OCI-LY1 (cell line): ENCODE measurements at regions not wholly inside any gene's neighbourhood (a gene's known extent, or its start where the extent isn't known, plus 50 kb on each side); places are given as distances from the start of the nearest gene placed in this dataset.

Experiments
- CTCF ChIP-seq: fragments of 200-600 bp; sonication (generic), shearing (Covaris generic); IDR thresholded peaks from 2 replicates; pipeline ENCODE4 v1.5.1; 2017; ENCODE audit warnings: mild to moderate bottlenecking, antibody characterized with exemption, low read length, moderate library complexity, mixed read lengths
- EZH2 ChIP-seq: fragments of 200-600 bp; sonication (generic), shearing (Covaris generic); IDR thresholded peaks from 2 replicates; pipeline ENCODE4 v1.8.0; 2017; ENCODE audit warnings: borderline replicate concordance, mixed run types, mild to moderate bottlenecking, antibody characterized with exemption, low read length, moderate library complexity, mixed read lengths

DNA sequence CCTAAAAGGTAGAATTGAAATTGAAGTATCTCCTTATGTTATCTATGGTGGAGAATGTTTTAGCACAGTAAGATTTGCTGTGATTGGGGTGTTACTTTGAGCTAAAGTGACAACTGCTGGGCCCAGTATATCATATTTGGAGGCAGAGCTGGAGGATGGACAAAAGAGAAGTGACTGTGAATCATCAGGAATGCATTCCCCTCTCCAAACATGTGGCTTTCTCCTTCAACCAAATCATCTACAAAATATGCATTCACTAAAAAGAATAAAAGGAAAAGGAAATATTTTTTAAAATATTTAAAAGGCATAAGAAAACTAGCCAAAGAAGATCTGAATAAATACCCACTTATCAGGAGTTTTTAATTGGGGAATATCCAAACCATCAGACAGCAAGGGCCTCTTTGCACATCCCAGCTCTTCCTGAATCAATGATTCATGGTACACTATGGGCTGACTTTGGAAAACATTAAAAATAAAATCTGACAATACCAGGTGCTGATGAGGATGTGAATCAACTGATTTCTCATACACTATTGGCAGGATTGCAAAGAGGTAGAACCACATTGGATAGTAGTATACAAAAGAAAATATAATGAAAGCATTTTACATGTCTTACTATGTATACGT is 671.7 kb upstream of the NR3C2 start:
- TF ChIP-seq CTCF (no peak), EZH2 (no peak)
